Panc1 (cell line): ENCODE measurements at regions not wholly inside any gene's neighbourhood (a gene's known extent, or its start where the extent isn't known, plus 50 kb on each side); places are given as distances from the start of the nearest gene placed in this dataset.

Experiments used
- ATAC-seq: fragments of 200-7000 bp; cut with Tn5 transposase; 2 replicates; pipeline ENCODE4 v1.9.1; 2020; ENCODE audit warnings: mild to moderate bottlenecking, moderate library complexity
- BruUV-seq: library from RNA; stranded (reverse); fragments of 400-500 nt; replicated peaks from 2 replicates; lab custom pipeline; 2021; lab: Mats Ljungman, UMichigan
- CTCF ChIA-PET: fragments of 300-600 bp; sonication (Branson Sonifier 250); formaldehyde crosslinking; loops from one replicate; lab custom pipeline; 2022; ENCODE audit warnings: antibody characterized with exemption; lab: Charles Lee
- POLR2A ChIA-PET: fragments of 300-600 bp; sonication (Branson Sonifier 250); formaldehyde crosslinking; loops from one replicate; lab custom pipeline; 2022; ENCODE audit warnings: antibody characterized with exemption; lab: Charles Lee
- DNase-seq: peaks from one replicate; pipeline ENCODE4 v3.0.0-alpha.2; 2010; ENCODE audit warnings: low read depth, low spot score
- H3K27ac ChIP-seq: 2 replicates; pipeline ENCODE4 v1.5.1; 2011; ENCODE audit warnings: mild to moderate bottlenecking, low read length, inconsistent platforms
- H3K27me3 ChIP-seq: fragments of 200-500 bp; sonication (Bioruptor generic); 2 replicates; pipeline ENCODE4 v1.6.0; 2014; ENCODE audit warnings: low read length, inconsistent platforms; ENCODE audit not compliant: control insufficient read depth, insufficient read depth
- H3K36me3 ChIP-seq: fragments of 200-500 bp; sonication (Bioruptor generic); 2 replicates; pipeline ENCODE4 v1.5.1; 2014; ENCODE audit warnings: inconsistent platforms, mild to moderate bottlenecking, low read length, moderate library complexity; ENCODE audit not compliant: control insufficient read depth, insufficient read depth
- H3K4me1 ChIP-seq: 2 replicates; pipeline ENCODE4 v1.5.1; 2011; ENCODE audit warnings: inconsistent platforms, mild to moderate bottlenecking, low read length, moderate library complexity; ENCODE audit not compliant: control insufficient read depth, insufficient read depth
- H3K4me3 ChIP-seq, 2 experiments: 2 replicates each; pipeline ENCODE4 v1.5.1; 2011 to 2012; ENCODE audit warnings: low read depth in 2 of 2, low read length in 2 of 2, mild to moderate bottlenecking in 2 of 2, inconsistent platforms in 1 of 2, moderate library complexity in 1 of 2
- H3K9me3 ChIP-seq: fragments of 200-500 bp; sonication (Bioruptor generic); 2 replicates; pipeline ENCODE4 v1.5.1; 2014; ENCODE audit warnings: low read depth, mild to moderate bottlenecking, inconsistent platforms, low read length, moderate library complexity; ENCODE audit not compliant: control insufficient read depth, insufficient read depth
- CTCF ChIP-seq: fragments of 450-650 bp; IDR thresholded peaks from 2 replicates; pipeline ENCODE4 v1.5.1; 2017; ENCODE audit warnings: mild to moderate bottlenecking
- POLR2AphosphoS5 ChIP-seq: IDR thresholded peaks from 2 replicates; pipeline ENCODE4 v1.6.1; 2012; ENCODE audit warnings: mild to moderate bottlenecking, low read depth, low read length, moderate library complexity
- REST ChIP-seq, 2 experiments: IDR thresholded peaks; 2 replicates each; pipeline ENCODE4 v1.6.1; 2011 to 2012; ENCODE audit warnings: low read depth in 2 of 2, control low read depth in 1 of 2, low read length in 1 of 2, mild to moderate bottlenecking in 1 of 2, moderate library complexity in 1 of 2; ENCODE audit not compliant: insufficient read depth in 1 of 2
- SIN3A ChIP-seq: IDR thresholded peaks from 2 replicates; pipeline ENCODE4 v1.6.1; 2012; ENCODE audit warnings: low read depth, mild to moderate bottlenecking, low read length, moderate library complexity, borderline replicate concordance; ENCODE audit not compliant: insufficient read depth
- TCF7L2 ChIP-seq: IDR thresholded peaks from 2 replicates; pipeline ENCODE4 v1.6.1; 2011; ENCODE audit warnings: mild to moderate bottlenecking, low read depth, low read length, inconsistent platforms
- in situ Hi-C: cut with HindIII; loops from 2 replicates; pipeline ENCODE4 v1.10.0; 2016; ENCODE audit warnings: low sequenced_read_pairs, low pct_unique_long_range_greater_than_20kb
- intact Hi-C: fragments of 100-400 bp; cut with micrococcal nuclease; formaldehyde crosslinking; loops from one replicate; pipeline ENCODE4 v1.10.0; 2022; ENCODE audit not compliant: unreplicated experiment

- ATAC-seq, result peak; percentile 63
- intact Hi-C loops (no loop called here), in situ Hi-C loops (no loop called here)
- no peak overlapping the region for H3K27ac ChIP-seq
- DNase-seq, result no peak
- no TSS peak for BruUV-seq
- ChIA-PET POLR2A (no interaction called here), CTCF (no interaction called here)
- H3K4me1 ChIP-seq, result no peaks in the 10 kb centered on the region; the same call in 1 of the 2 replicates
- TF ChIP-seq POLR2AphosphoS5 (no peak), REST (IDR thresholded peaks at IDR 0.05; ENCODE audit: insufficient read depth in 1 of 2, low read depth in 2 of 2, low read length in 1 of 2) (no peak), TCF7L2 (no peak), SIN3A (no peak), CTCF (no peak)
- H3K4me3 ChIP-seq, result no peak overlapping the region
- H3K9me3 ChIP-seq, result no peaks in the 10 kb centered on the region
- no peaks in the 10 kb centered on the region for H3K27me3 ChIP-seq
- H3K36me3 ChIP-seq, result no peaks in the 10 kb centered on the region
Observed at GRCh38 chr15:93321881-93322282, 232.9 kb upstream of the RGMA start.

- Histone ChIP-seq H3K9me3 (no peaks in the 10 kb centered on the region), H3K27me3 (no peaks in the 10 kb centered on the region), H3K4me1 (no peaks in the 10 kb centered on the region; the same call in 1 of the 2 replicates), H3K36me3 (no peaks in the 10 kb centered on the region), H3K4me3 (no peak overlapping the region), H3K27ac (no peak overlapping the region)
- ATAC-seq, result no peak
- TF ChIP-seq CTCF (no peak), POLR2AphosphoS5 (no peak), TCF7L2 (no peak), SIN3A (no peak), REST (IDR thresholded peaks at IDR 0.05; ENCODE audit: insufficient read depth in 1 of 2, low read depth in 2 of 2, low read length in 1 of 2) (no peak)
- intact Hi-C loops (no loop called here), in situ Hi-C loops (no loop called here)
- no peak for DNase-seq
- ChIA-PET CTCF (no interaction called here), POLR2A (no interaction called here)
- BruUV-seq, result no TSS peak
Observed at GRCh38 chr15:93319121-93319814, 230.3 kb upstream of the RGMA start.
